OCI-LY7 (cell line): ENCODE measurements at regions not wholly inside any gene's neighbourhood (a gene's known extent, or its start where the extent isn't known, plus 50 kb on each side); places are given as distances from the start of the nearest gene placed in this dataset.

Experiments used
- BruUV-seq: library from RNA; stranded (reverse); fragments of 400-500 nt; replicated peaks from 2 replicates; lab custom pipeline; 2021; lab: Mats Ljungman, UMichigan
- CTCF ChIA-PET: fragments of 300-600 bp; sonication (Branson Sonifier 250); formaldehyde crosslinking; loops from one replicate; lab custom pipeline; 2022; ENCODE audit warnings: antibody characterized with exemption; ENCODE audit not compliant: unreplicated experiment; lab: Charles Lee
- POLR2A ChIA-PET: fragments of 300-600 bp; sonication (Branson Sonifier 250); formaldehyde crosslinking; loops from one replicate; lab custom pipeline; 2022; ENCODE audit warnings: antibody characterized with exemption; lab: Charles Lee
- DNase-seq: peaks from one replicate; pipeline ENCODE4 v3.0.0-alpha.2; 2015; ENCODE audit warnings: low spot score
- H2AFZ ChIP-seq: fragments of 200-600 bp; sonication (generic), shearing (Covaris generic); 2 replicates; pipeline ENCODE4 v1.6.1; 2014; ENCODE audit warnings: mild to moderate bottlenecking, antibody characterized with exemption, low read length, moderate library complexity
- H3K27ac ChIP-seq: fragments of 200-600 bp; sonication (generic); 2 replicates; pipeline ENCODE4 v1.5.1; 2014; ENCODE audit warnings: mixed run types, low read depth, mild to moderate bottlenecking, moderate library complexity, low read length, inconsistent platforms; ENCODE audit not compliant: poor library complexity, severe bottlenecking
- H3K36me3 ChIP-seq: fragments of 200-600 bp; sonication (generic); 2 replicates; pipeline ENCODE4 v1.6.1; 2014; ENCODE audit warnings: mild to moderate bottlenecking, antibody characterized with exemption, low read length, moderate library complexity, mixed read lengths; ENCODE audit not compliant: insufficient read depth
- H3K4me1 ChIP-seq: fragments of 200-600 bp; sonication (generic); 2 replicates; pipeline ENCODE4 v1.5.1; 2014; ENCODE audit warnings: mild to moderate bottlenecking, low read length; ENCODE audit not compliant: insufficient read depth, poor library complexity, severe bottlenecking
- H3K4me2 ChIP-seq: fragments of 200-600 bp; sonication (generic); 2 replicates; pipeline ENCODE4 v1.6.1; 2014; ENCODE audit warnings: mild to moderate bottlenecking, low read length
- H3K4me3 ChIP-seq: fragments of 200-600 bp; sonication (generic); 2 replicates; pipeline ENCODE4 v1.5.1; 2014; ENCODE audit warnings: mild to moderate bottlenecking, low read depth, low read length; ENCODE audit not compliant: poor library complexity, severe bottlenecking
- H3K79me2 ChIP-seq: fragments of 200-600 bp; sonication (generic); 2 replicates; pipeline ENCODE4 v1.6.1; 2016; ENCODE audit warnings: low read depth, mild to moderate bottlenecking, low read length, moderate library complexity, mixed read lengths; ENCODE audit not compliant: insufficient read depth
- H3K9me2 ChIP-seq: fragments of 200-600 bp; sonication (generic); 2 replicates; pipeline ENCODE4 v1.6.1; 2016; ENCODE audit warnings: mild to moderate bottlenecking, low read length, mixed read lengths; ENCODE audit not compliant: insufficient read depth
- H3K9me3 ChIP-seq: fragments of 200-600 bp; sonication (generic); 2 replicates; pipeline ENCODE4 v1.6.1; 2014; ENCODE audit warnings: mild to moderate bottlenecking, mixed run types, low read length, mixed read lengths
- H4K20me1 ChIP-seq: fragments of 200-600 bp; sonication (generic); 2 replicates; pipeline ENCODE4 v1.6.1; 2014; ENCODE audit warnings: mild to moderate bottlenecking, antibody characterized with exemption, low read length, moderate library complexity, mixed read lengths; ENCODE audit not compliant: insufficient read depth
- CTCF ChIP-seq: fragments of 200-600 bp; sonication (generic); conservative IDR thresholded peaks from 2 replicates; pipeline ENCODE4 v1.5.1; 2014; ENCODE audit warnings: mild to moderate bottlenecking, antibody characterized with exemption, low read length, moderate library complexity, mixed read lengths
- EZH2phosphoT487 ChIP-seq: fragments of 200-600 bp; sonication (generic); IDR thresholded peaks from 2 replicates; pipeline ENCODE4 v1.6.1; 2018; ENCODE audit warnings: low read depth, borderline replicate concordance, mild to moderate bottlenecking, mixed run types, antibody characterized with exemption, low read length, moderate library complexity, mixed read lengths
- intact Hi-C: fragments of 100-400 bp; cut with micrococcal nuclease; formaldehyde crosslinking; loops from one replicate; pipeline ENCODE4 v1.10.0; 2022; ENCODE audit not compliant: unreplicated experiment

- ChIA-PET CTCF (no interaction called here), POLR2A (no interaction called here)
- intact Hi-C loops, result no loop called here
- Histone ChIP-seq H3K4me1 (no peaks in the 10 kb centered on the region), H4K20me1 (no peaks in the 10 kb centered on the region), H3K9me3 (no peaks in the 10 kb centered on the region), H3K36me3 (no peaks in the 10 kb centered on the region), H3K9me2 (no peaks in the 10 kb centered on the region), H3K4me3 (no peak overlapping the region), H2AFZ (no peak overlapping the region), H3K79me2 (no peaks in the 10 kb centered on the region), H3K4me2 (no peak overlapping the region), H3K27ac (no peak overlapping the region)
- BruUV-seq, result no TSS peak
- no peak for TF ChIP-seq EZH2phosphoT487
- TF ChIP-seq CTCF, result no peak
- no peak for DNase-seq
Observed at GRCh38 chr3:144524531-144524930, 552.9 kb downstream of the DIPK2A start.

- H3K4me1 ChIP-seq, result no peaks in the 10 kb centered on the region
- H3K27ac ChIP-seq, result no peak overlapping the region
- BruUV-seq, result no TSS peak
- no peak for TF ChIP-seq EZH2phosphoT487
- TF ChIP-seq CTCF, result no peak
- no peak overlapping the region for H3K4me3 ChIP-seq
- H2AFZ ChIP-seq, result no peak overlapping the region
- H3K36me3 ChIP-seq, result no peaks in the 10 kb centered on the region
- H3K4me2 ChIP-seq, result no peak overlapping the region
- DNase-seq, result no peak
- intact Hi-C loops, result no loop called here
- H4K20me1 ChIP-seq, result no peaks in the 10 kb centered on the region
- CTCF ChIA-PET, result no interaction called here
- POLR2A ChIA-PET, result no interaction called here
- H3K79me2 ChIP-seq, result no peaks in the 10 kb centered on the region
- H3K9me3 ChIP-seq, result no peaks in the 10 kb centered on the region
- no peaks in the 10 kb centered on the region for H3K9me2 ChIP-seq
Observed at GRCh38 chr3:144529566-144529965, 557.9 kb downstream of the DIPK2A start.

- H3K4me3 ChIP-seq, result no peak overlapping the region
- H3K9me2 ChIP-seq, result no peaks in the 10 kb centered on the region
- POLR2A ChIA-PET, result interaction anchor here (1.1 to 1.2 kb wide), 2 partner anchors 29 to 55 kb away, joined by 3 to 4 read pairs; no protein-coding TSS in a partner anchor
- no peaks in the 10 kb centered on the region for H3K79me2 ChIP-seq
- H3K36me3 ChIP-seq, result no peaks in the 10 kb centered on the region
- H4K20me1 ChIP-seq, result no peaks in the 10 kb centered on the region
- no TSS peak for BruUV-seq
- no peaks in the 10 kb centered on the region for H3K9me3 ChIP-seq
- DNase-seq, result no peak
- no peak overlapping the region for H3K27ac ChIP-seq
- no peak overlapping the region for H2AFZ ChIP-seq
- CTCF ChIA-PET, result no interaction called here
- H3K4me2 ChIP-seq, result no peak overlapping the region
- intact Hi-C loops, result no loop called here
- TF ChIP-seq CTCF, result no peak
- TF ChIP-seq EZH2phosphoT487, result no peak
- H3K4me1 ChIP-seq, result no peaks in the 10 kb centered on the region
Observed at GRCh38 chr3:144544871-144545270, 573.2 kb downstream of the DIPK2A start.
